ENCODE measurements at regions not wholly inside any gene's neighbourhood (a gene's known extent, or its start where the extent isn't known, plus 50 kb on each side); places are given as distances from the start of the nearest gene placed in this dataset.

DNA sequence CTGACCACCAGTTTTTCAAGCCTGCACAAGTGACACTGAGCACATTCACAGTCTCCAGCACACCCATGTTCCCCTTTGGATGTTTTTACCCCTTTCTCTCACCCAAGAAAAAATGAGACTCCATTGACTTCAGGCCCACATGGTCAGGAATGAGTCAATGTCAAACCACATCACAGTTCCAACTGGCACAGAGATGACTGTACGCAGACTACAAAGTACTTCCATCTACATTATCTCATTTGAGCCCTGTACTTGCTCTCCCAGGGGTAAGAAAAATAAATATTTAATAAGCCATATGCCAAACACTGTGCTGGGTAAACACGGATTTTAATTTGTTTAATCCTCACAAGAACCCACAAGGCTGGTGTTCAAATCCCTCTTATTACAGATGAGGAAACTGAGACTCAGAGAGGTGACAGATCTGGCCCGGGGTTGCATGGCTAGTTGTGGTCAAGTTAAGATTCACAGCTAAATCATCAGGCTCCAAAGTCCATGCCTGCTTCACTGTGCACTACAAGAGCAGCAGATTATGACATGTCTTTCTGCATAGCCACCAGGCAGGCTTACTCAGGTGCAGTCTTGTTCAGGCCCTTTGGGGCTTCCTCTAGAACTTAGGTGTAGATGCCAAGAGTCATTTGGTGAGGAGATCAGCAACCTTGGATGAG lies 106.1 kb downstream of the TXNL1 start:
- Histone ChIP-seq H3K36me3 (ENCODE audit: low read depth) (no peaks in the 10 kb centered on the region), H3K27me3 (ENCODE audit: insufficient read depth, poor library complexity, severe bottlenecking) (no peaks in the 10 kb centered on the region), H3K4me1 (ENCODE audit: insufficient read depth, poor library complexity, severe bottlenecking) (no peaks in the 10 kb centered on the region), H3K9me3 (ENCODE audit: severe bottlenecking) (no peaks in the 10 kb centered on the region), H3K27ac (ENCODE audit: poor library complexity, severe bottlenecking) (no peak overlapping the region), H3K4me3 (ENCODE audit: severe bottlenecking) (no peak overlapping the region)
- TF ChIP-seq, protein P1, sequence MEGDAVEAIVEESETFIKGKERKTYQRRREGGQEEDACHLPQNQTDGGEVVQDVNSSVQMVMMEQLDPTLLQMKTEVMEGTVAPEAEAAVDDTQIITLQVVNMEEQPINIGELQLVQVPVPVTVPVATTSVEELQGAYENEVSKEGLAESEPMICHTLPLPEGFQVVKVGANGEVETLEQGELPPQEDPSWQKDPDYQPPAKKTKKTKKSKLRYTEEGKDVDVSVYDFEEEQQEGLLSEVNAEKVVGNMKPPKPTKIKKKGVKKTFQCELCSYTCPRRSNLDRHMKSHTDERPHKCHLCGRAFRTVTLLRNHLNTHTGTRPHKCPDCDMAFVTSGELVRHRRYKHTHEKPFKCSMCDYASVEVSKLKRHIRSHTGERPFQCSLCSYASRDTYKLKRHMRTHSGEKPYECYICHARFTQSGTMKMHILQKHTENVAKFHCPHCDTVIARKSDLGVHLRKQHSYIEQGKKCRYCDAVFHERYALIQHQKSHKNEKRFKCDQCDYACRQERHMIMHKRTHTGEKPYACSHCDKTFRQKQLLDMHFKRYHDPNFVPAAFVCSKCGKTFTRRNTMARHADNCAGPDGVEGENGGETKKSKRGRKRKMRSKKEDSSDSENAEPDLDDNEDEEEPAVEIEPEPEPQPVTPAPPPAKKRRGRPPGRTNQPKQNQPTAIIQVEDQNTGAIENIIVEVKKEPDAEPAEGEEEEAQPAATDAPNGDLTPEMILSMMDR (IDR thresholded peaks at IDR 0.05; ENCODE audit: poor library complexity, severe bottlenecking), result no peak
- DNase-seq (ENCODE audit: low spot score) (no peak), ATAC-seq (ENCODE audit: low read depth) (no peak)

- H3K27me3 ChIP-seq (ENCODE audit: insufficient read depth, poor library complexity, severe bottlenecking), result no peaks in the 10 kb centered on the region
- DNase-seq (ENCODE audit: low spot score), result no peak
- no peak overlapping the region for H3K4me3 ChIP-seq (ENCODE audit: severe bottlenecking)
- H3K4me1 ChIP-seq (ENCODE audit: insufficient read depth, poor library complexity, severe bottlenecking), result no peaks in the 10 kb centered on the region
- no peak for ATAC-seq (ENCODE audit: low read depth)
- no peaks in the 10 kb centered on the region for H3K9me3 ChIP-seq (ENCODE audit: severe bottlenecking)
- TF ChIP-seq, protein P1 (IDR thresholded peaks at IDR 0.05; ENCODE audit: poor library complexity, severe bottlenecking), result no peak
- no peak overlapping the region for H3K27ac ChIP-seq (ENCODE audit: poor library complexity, severe bottlenecking)
- no peaks in the 10 kb centered on the region for H3K36me3 ChIP-seq (ENCODE audit: low read depth)
These were observed 115.6 kb downstream of the TXNL1 start for GRCh38 chr18:56522816-56523215.

DNA sequence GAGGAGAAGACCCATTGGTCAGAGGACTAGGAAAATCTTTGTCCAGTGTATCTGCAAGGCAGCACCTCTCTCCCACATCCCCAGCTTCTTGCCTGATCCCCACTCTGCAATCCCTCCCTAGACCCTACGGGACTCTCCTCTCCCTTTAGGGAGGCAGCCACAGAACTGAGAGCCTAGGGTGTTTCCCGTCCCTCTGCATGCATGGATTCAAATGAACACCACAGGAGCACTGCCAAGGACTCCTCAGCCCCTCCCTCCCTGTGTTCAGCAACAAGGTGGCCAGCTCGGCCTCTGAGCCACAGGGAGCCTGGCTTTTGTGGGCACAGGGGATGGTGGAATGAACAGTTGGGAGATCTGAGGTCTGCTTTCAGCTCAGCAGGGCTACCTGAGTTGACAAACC lies 117.1 kb downstream of the TXNL1 start:
- Histone ChIP-seq H3K9me3 (ENCODE audit: severe bottlenecking) (no peaks in the 10 kb centered on the region), H3K27ac (ENCODE audit: poor library complexity, severe bottlenecking) (no peak overlapping the region), H3K27me3 (ENCODE audit: insufficient read depth, poor library complexity, severe bottlenecking) (no peaks in the 10 kb centered on the region), H3K4me3 (ENCODE audit: severe bottlenecking) (no peak overlapping the region), H3K4me1 (ENCODE audit: insufficient read depth, poor library complexity, severe bottlenecking) (no peaks in the 10 kb centered on the region), H3K36me3 (ENCODE audit: low read depth) (no peaks in the 10 kb centered on the region)
- no peak for DNase-seq (ENCODE audit: low spot score)
- TF ChIP-seq, protein P1 (IDR thresholded peaks at IDR 0.05; ENCODE audit: poor library complexity, severe bottlenecking), result no peak
- no peak for ATAC-seq (ENCODE audit: low read depth)

- ATAC-seq (ENCODE audit: low read depth), result no peak
- TF ChIP-seq, protein P1 (IDR thresholded peaks at IDR 0.05; ENCODE audit: poor library complexity, severe bottlenecking), result no peak
These were observed 120.6 kb downstream of the TXNL1 start for GRCh38 chr18:56517761-56518160.

DNA sequence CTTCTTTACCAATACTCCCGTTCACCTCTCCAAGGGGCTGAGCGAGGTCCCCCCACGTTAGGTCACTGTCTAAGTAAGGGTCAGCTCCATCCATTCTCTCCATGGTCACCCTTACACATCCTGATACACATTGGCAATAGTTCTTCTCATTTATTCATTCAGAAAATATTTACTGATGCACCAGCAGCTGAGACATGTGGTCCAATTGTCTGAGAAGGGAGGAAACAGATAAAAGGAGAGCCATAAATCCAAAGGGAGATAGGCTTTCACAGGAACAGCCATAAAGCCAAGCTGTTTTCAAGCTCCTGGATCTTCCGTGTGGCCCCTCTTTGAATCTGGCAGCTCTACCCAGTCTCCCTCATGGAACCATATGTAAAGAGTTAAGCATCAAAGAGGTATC lies 121.2 kb downstream of the TXNL1 start:
- Histone ChIP-seq H3K27ac (ENCODE audit: poor library complexity, severe bottlenecking) (no peak overlapping the region), H3K4me1 (ENCODE audit: insufficient read depth, poor library complexity, severe bottlenecking) (no peaks in the 10 kb centered on the region), H3K4me3 (ENCODE audit: severe bottlenecking) (no peak overlapping the region), H3K27me3 (ENCODE audit: insufficient read depth, poor library complexity, severe bottlenecking) (no peaks in the 10 kb centered on the region), H3K9me3 (ENCODE audit: severe bottlenecking) (no peaks in the 10 kb centered on the region), H3K36me3 (ENCODE audit: low read depth) (no peaks in the 10 kb centered on the region)
- TF ChIP-seq, protein P1 (IDR thresholded peaks at IDR 0.05; ENCODE audit: poor library complexity, severe bottlenecking), result no peak
- DNase-seq (ENCODE audit: low spot score) (no peak), ATAC-seq (ENCODE audit: low read depth) (no peak)

More at GRCh38 chr18:56517761-56518160, 120.6 kb downstream of the TXNL1 start:
- Histone ChIP-seq H3K27ac (ENCODE audit: poor library complexity, severe bottlenecking) (no peak overlapping the region), H3K27me3 (ENCODE audit: insufficient read depth, poor library complexity, severe bottlenecking) (no peaks in the 10 kb centered on the region), H3K4me3 (ENCODE audit: severe bottlenecking) (no peak overlapping the region), H3K36me3 (ENCODE audit: low read depth) (no peaks in the 10 kb centered on the region), H3K4me1 (ENCODE audit: insufficient read depth, poor library complexity, severe bottlenecking) (no peaks in the 10 kb centered on the region), H3K9me3 (ENCODE audit: severe bottlenecking) (no peaks in the 10 kb centered on the region)
- no peak for DNase-seq (ENCODE audit: low spot score)
